Transverse colon (tissue), 3 donors: ENCODE measurements at regions not wholly inside any gene's neighbourhood (a gene's known extent, or its start where the extent isn't known, plus 50 kb on each side); places are given as distances from the start of the nearest gene placed in this dataset.

Experiments
- CTCF ChIP-seq, 5 experiments: fragments of 200-600 bp in 3 of 5; fragments of 450-650 bp in 2 of 5; sonication (generic) in 3 of 5; IDR thresholded peaks; 1 replicate in 2 of 5; 2 replicates in 3 of 5; pipeline ENCODE4 v1.5.1; 2016 to 2017; ENCODE audit warnings: antibody characterized with exemption in 5 of 5, inconsistent platforms in 3 of 5, mild to moderate bottlenecking in 2 of 5, moderate library complexity in 1 of 5
- EP300 ChIP-seq: sonication (generic); formaldehyde crosslinking; IDR thresholded peaks from one replicate; pipeline ENCODE4 v1.6.1; 2017; ENCODE audit warnings: antibody characterized with exemption, low read depth
- POLR2A ChIP-seq: fragments of 450-650 bp; IDR thresholded peaks from one replicate; pipeline ENCODE4 v1.6.1; 2016; ENCODE audit warnings: antibody characterized with exemption, mild to moderate bottlenecking, moderate library complexity

DNA sequence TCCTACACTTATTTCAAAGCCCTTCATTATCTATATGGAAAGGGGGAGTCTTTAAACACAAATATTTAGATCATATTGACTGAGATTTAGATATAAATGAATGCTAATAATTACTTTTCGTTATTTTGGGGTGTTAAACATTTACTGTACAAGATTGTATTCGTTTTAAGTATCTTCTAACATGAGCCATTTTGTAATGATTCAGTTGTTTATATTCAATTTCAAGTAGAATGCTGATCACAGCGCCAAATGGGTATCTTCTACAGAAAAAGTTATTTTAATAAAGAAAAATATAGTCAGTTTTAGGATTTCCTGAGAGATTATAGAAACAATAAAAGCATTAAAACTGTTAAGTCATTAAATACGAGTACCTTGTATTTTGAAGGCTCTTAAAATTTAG, 104.5 kb upstream of the HNRNPU start:
- no peak for TF ChIP-seq EP300
- TF ChIP-seq POLR2A = no peak
- TF ChIP-seq CTCF (IDR thresholded peaks at IDR 0.05) = no peak
